22Rv1 (cell line): ENCODE measurements at regions not wholly inside any gene's neighbourhood (a gene's known extent, or its start where the extent isn't known, plus 50 kb on each side); places are given as distances from the start of the nearest gene placed in this dataset.

ENCODE experiments used
- H3K27ac ChIP-seq: fragments of 450-650 bp; 2 replicates; pipeline ENCODE4 v1.5.1; 2017
- ZFX ChIP-seq: fragments of 450-650 bp; IDR thresholded peaks from 2 replicates; pipeline ENCODE4 v1.6.1; 2017; ENCODE audit warnings: antibody characterized with exemption, borderline replicate concordance
- TF ChIP-seq, protein P1 (sequence below): fragments of 450-650 bp; IDR thresholded peaks from 2 replicates; pipeline ENCODE4 v1.5.1; 2017; ENCODE audit warnings: mild to moderate bottlenecking

DNA sequence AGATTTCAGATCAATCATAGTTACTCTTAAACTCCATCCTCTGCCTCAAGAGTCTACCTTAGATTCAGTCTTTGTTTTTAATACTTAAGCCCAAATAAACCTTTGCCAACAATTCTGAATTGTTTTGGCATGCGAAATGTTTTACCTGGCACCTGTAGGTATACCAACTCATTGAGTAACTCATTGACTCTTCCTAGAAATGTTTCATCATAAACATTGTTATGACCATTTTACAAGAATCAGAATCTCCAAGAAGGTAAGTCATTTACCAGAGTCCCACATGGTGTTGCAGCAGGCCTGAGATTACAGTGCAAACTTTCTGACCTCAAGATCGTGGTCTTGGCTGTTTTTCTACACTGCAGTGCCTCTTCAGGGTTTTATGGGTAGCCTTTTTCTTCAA lies 750.4 kb downstream of the BRINP1 start:
- H3K27ac ChIP-seq, result no peak overlapping the region
- TF ChIP-seq ZFX, result no peak
- TF ChIP-seq, protein P1, sequence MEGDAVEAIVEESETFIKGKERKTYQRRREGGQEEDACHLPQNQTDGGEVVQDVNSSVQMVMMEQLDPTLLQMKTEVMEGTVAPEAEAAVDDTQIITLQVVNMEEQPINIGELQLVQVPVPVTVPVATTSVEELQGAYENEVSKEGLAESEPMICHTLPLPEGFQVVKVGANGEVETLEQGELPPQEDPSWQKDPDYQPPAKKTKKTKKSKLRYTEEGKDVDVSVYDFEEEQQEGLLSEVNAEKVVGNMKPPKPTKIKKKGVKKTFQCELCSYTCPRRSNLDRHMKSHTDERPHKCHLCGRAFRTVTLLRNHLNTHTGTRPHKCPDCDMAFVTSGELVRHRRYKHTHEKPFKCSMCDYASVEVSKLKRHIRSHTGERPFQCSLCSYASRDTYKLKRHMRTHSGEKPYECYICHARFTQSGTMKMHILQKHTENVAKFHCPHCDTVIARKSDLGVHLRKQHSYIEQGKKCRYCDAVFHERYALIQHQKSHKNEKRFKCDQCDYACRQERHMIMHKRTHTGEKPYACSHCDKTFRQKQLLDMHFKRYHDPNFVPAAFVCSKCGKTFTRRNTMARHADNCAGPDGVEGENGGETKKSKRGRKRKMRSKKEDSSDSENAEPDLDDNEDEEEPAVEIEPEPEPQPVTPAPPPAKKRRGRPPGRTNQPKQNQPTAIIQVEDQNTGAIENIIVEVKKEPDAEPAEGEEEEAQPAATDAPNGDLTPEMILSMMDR, result no peak

DNA sequence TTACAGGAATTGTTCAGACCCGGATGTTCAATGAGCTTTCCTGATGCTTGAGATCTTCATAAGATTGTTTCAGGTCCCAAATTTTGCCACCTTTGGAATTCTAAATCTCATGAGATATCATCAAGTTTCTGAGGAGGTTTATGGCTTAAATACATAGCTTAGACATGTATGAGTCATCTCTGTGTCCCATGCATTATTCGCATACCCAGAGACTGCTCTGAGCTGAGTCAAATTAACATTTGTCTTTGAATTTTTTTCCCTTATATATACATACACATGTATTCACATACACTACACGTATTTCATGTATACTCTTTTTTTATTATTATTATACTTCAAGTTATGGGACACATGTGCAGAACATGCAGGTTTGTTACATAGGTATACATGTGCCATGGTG lies 744.6 kb downstream of the BRINP1 start:
- no peak overlapping the region for H3K27ac ChIP-seq
- no peak for TF ChIP-seq ZFX
- TF ChIP-seq, protein P1, result no peak

DNA sequence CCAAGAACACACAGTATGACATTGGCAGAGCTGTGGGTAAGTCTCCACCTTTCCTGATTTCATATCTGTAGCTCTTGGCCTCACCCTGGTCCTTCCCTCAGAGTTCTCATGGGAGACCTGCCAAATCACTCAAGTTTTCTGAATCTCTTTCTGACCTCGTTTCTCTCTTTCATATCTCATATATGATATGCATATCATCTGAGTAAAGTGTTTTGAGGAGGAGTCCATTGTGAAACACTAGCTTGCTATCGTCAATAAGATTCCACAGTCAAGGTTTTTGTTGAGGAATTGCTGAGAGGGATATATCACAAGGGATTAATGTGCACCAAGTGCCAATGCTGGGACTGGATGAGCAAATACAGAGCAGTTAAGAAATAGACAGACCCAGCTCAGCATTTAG lies 739.2 kb downstream of the BRINP1 start:
- no peak for TF ChIP-seq ZFX
- TF ChIP-seq, protein P1, result no peak
- H3K27ac ChIP-seq, result no peak overlapping the region

DNA sequence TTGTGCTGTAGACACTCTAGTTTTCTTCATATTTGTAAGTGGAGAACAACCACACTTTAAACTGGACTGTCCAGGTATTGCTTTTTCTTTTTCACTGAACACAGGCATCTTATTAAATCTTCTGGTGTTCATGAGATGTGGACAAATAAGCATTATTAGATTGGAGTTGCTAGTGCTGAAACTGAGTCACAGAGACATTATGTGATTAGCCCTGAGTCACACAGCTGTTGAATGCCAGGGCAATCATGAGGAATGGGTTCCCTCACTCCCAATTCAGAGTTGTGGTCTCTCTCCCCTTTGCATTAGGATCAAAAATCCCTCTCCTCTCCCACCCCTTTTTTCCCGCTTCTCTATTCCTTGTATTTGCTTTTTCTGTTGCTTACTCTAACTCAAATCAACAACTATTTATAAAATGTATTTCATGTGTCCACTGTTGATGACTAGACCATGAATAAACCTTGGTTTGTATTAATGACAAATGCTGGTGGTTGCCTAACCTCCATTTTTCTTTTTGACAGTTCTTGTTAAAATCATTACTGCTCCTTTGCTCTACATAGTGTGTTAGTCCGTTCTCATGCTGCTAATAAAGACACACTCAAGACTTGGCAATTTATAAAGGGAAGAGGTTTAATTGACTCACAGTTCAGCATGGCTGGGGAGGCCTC lies 738.2 kb downstream of the BRINP1 start:
- H3K27ac ChIP-seq, result no peak overlapping the region
- TF ChIP-seq, protein P1, result no peak
- TF ChIP-seq ZFX, result no peak

DNA sequence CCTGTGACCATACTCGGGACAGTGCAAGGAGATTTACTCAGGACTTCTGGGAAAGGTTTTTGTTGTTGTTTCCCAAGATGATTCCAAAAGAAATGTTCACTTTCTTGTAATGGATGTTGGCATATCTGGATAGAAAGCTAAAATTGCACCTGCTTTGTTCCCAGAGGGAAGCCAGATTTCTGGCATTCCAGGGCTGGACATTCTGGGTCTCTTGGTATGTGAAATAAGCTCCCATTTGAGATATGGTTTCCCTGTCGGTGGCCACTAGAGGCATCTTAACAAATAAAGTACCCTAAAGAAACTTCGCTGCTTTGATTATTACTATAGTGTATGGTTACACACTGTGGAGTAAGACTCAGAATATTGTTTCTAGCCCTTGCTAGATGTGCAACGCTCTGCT lies 737.3 kb downstream of the BRINP1 start:
- TF ChIP-seq, protein P1, result no peak
- no peak for TF ChIP-seq ZFX
- no peak overlapping the region for H3K27ac ChIP-seq

DNA sequence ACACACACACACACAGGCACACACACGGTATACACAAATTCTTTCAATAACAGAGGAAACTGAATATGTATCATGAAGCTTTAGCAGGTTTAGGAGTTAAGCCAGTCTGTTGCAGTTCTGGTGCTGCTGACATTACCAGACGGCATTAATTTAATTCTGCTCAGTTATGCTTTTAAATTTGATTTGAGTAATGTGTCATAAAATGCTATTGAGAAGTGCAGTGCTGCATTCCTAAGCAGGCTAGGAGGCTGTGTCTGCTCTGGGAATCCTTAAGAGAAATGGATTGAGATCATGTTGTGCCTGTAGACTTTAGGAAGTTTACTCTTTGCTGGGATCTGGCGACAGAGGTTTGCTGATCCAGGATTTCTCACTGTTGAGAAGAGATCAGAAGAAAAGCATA lies 733.8 kb downstream of the BRINP1 start:
- TF ChIP-seq, protein P1, result no peak
- TF ChIP-seq ZFX, result no peak
- H3K27ac ChIP-seq, result no peak overlapping the region

DNA sequence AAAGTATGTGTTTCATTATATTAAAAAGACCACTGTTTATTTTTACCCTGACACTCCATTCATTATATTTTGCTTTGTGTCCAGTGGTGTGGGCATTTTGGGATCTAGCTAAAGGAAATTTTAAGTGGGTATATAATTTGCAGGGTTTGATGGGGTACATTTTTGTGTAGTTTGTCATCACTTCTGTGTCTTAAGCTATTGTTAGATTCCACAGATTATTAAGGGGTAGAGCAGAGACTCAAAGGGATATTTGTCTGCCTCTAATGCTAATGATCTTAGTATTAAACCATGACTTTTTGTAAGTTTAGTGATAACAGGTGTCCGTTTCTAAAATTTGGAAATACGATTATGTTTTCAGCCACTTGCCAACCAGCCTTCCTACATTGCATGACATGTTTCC lies 731.6 kb downstream of the BRINP1 start:
- H3K27ac ChIP-seq, result no peak overlapping the region
- no peak for TF ChIP-seq ZFX
- TF ChIP-seq, protein P1, result no peak
